WTC11 (cell line): ENCODE measurements at regions not wholly inside any gene's neighbourhood (a gene's known extent, or its start where the extent isn't known, plus 50 kb on each side); places are given as distances from the start of the nearest gene placed in this dataset.
"Not testable (repeated sequence)": the region's sequence is repeated elsewhere in the genome, so short reads cannot be mapped to it uniquely, and the experiment has no call there.

Experiments
- ATAC-seq: fragments of 200-7000 bp; cut with Tn5 transposase; 2 replicates; pipeline ENCODE4 v1.10.0; 2021; ENCODE audit warnings: mild to moderate bottlenecking, moderate library complexity
- CTCF ChIA-PET: fragments of 300-600 bp; sonication (Branson Sonifier 250); formaldehyde crosslinking; loops from one replicate; lab custom pipeline; 2021; ENCODE audit warnings: antibody characterized with exemption; lab: Charles Lee
- POLR2A ChIA-PET: fragments of 350-600 bp; sonication (Branson Sonifier 250); formaldehyde crosslinking; loops from one replicate; lab custom pipeline; 2021; ENCODE audit warnings: antibody characterized with exemption; lab: Charles Lee
- DNase-seq: peaks from one replicate; pipeline ENCODE4 v3.0.0; 2021; ENCODE audit warnings: low spot score
- H3K27ac Mint-ChIP-seq: 2 replicates; pipeline ENCODE4 v1.8.0; 2021; ENCODE audit warnings: mixed read lengths
- H3K27me3 Mint-ChIP-seq: 2 replicates; pipeline ENCODE4 v1.8.0; 2021; ENCODE audit warnings: low read depth, mild to moderate bottlenecking, moderate library complexity, mixed read lengths
- H3K36me3 Mint-ChIP-seq: 2 replicates; pipeline ENCODE4 v1.8.0; 2021; ENCODE audit warnings: mixed read lengths
- H3K4me1 Mint-ChIP-seq: 2 replicates; pipeline ENCODE4 v1.8.0; 2022; ENCODE audit warnings: mixed read lengths
- H3K4me3 Mint-ChIP-seq: 2 replicates; pipeline ENCODE4 v1.8.0; 2021; ENCODE audit warnings: mild to moderate bottlenecking, moderate library complexity, mixed read lengths
- H3K9me3 Mint-ChIP-seq: 2 replicates; pipeline ENCODE4 v1.8.0; 2021; ENCODE audit warnings: mixed read lengths
- CBFB ChIP-seq: sonication (generic); formaldehyde crosslinking; IDR thresholded peaks from 2 replicates; pipeline ENCODE4 v1.8.1; 2022; ENCODE audit warnings: mild to moderate bottlenecking, low read depth, missing genetic modification reagents
- ETV6 ChIP-seq: sonication (generic); formaldehyde crosslinking; IDR thresholded peaks from 2 replicates; pipeline ENCODE4 v1.8.1; 2022; ENCODE audit warnings: mild to moderate bottlenecking, missing genetic modification reagents
- IRF2 ChIP-seq: sonication (generic); formaldehyde crosslinking; IDR thresholded peaks from 2 replicates; pipeline ENCODE4 v1.8.0; 2022; ENCODE audit warnings: low read depth, missing genetic modification reagents, borderline replicate concordance
- JAZF1 ChIP-seq: fragments of 250-450 bp; sonication (Bioruptor Pico); IDR thresholded peaks from 2 replicates; pipeline ENCODE4 v1.9.0; 2021; ENCODE audit warnings: moderate library complexity, mild to moderate bottlenecking, inconsistent platforms
- NFE2L1 ChIP-seq: sonication (generic); formaldehyde crosslinking; IDR thresholded peaks from 2 replicates; pipeline ENCODE4 v1.8.1; 2023; ENCODE audit warnings: missing genetic modification reagents
- NFYB ChIP-seq: sonication (generic); formaldehyde crosslinking; conservative IDR thresholded peaks from 2 replicates; pipeline ENCODE4 v1.8.0; 2022; ENCODE audit warnings: low read depth, missing genetic modification reagents
- NR3C1 ChIP-seq: sonication (generic); formaldehyde crosslinking; conservative IDR thresholded peaks from 2 replicates; pipeline ENCODE4 v1.8.1; 2023; ENCODE audit warnings: low read depth, mild to moderate bottlenecking, missing genetic modification reagents
- SMAD3 ChIP-seq: sonication (generic); formaldehyde crosslinking; IDR thresholded peaks from 2 replicates; pipeline ENCODE4 v1.8.0; 2022; ENCODE audit warnings: missing genetic modification reagents, mild to moderate bottlenecking, borderline replicate concordance
- ZNF219 ChIP-seq: sonication (generic); formaldehyde crosslinking; IDR thresholded peaks from 2 replicates; pipeline ENCODE4 v1.8.0; 2023; ENCODE audit warnings: missing genetic modification reagents, mild to moderate bottlenecking, borderline replicate concordance
- ZNF232 ChIP-seq: sonication (generic); formaldehyde crosslinking; IDR thresholded peaks from 2 replicates; pipeline ENCODE4 v1.8.0; 2022; ENCODE audit warnings: mild to moderate bottlenecking, missing genetic modification reagents
- ZNF281 ChIP-seq: sonication (generic); formaldehyde crosslinking; IDR thresholded peaks from 2 replicates; pipeline ENCODE4 v1.8.0; 2023; ENCODE audit warnings: mild to moderate bottlenecking, missing genetic modification reagents
- TF ChIP-seq, protein P1 (sequence below): sonication (generic); formaldehyde crosslinking; IDR thresholded peaks from 2 replicates; pipeline ENCODE4 v1.8.0; 2022; ENCODE audit warnings: missing genetic modification reagents
- TF ChIP-seq, protein P2 (sequence below): sonication (generic); formaldehyde crosslinking; IDR thresholded peaks from 2 replicates; pipeline ENCODE4 v1.8.1; 2023; ENCODE audit warnings: mild to moderate bottlenecking, missing genetic modification reagents
- TF ChIP-seq, protein P3 (sequence below): fragments of 200-600 bp; IDR thresholded peaks from 2 replicates; pipeline ENCODE4 v1.8.0; 2022; ENCODE audit warnings: antibody characterized with exemption
- TF ChIP-seq, protein P4 (sequence below): fragments of 250-450 bp; sonication (Bioruptor Pico); conservative IDR thresholded peaks from 2 replicates; pipeline ENCODE4 v1.9.0; 2021; ENCODE audit warnings: mild to moderate bottlenecking

- ChIA-PET POLR2A (no interaction called here), CTCF (no interaction called here)
- ATAC-seq (no peak), DNase-seq (no peak)
- H3K36me3 Mint-ChIP-seq: peaks cover 3% of the 10 kb centered on the region
- H3K27me3 Mint-ChIP-seq: no peaks in the 10 kb centered on the region
- TF ChIP-seq ZNF219 (CRISPR knock-in tag) (no peak), ETV6 (no peak), IRF2 (CRISPR knock-in tag) (no peak), JAZF1 (CRISPR knock-in tag) (no peak), NFE2L1 (CRISPR knock-in tag) (no peak)
- TF ChIP-seq, protein P1, sequence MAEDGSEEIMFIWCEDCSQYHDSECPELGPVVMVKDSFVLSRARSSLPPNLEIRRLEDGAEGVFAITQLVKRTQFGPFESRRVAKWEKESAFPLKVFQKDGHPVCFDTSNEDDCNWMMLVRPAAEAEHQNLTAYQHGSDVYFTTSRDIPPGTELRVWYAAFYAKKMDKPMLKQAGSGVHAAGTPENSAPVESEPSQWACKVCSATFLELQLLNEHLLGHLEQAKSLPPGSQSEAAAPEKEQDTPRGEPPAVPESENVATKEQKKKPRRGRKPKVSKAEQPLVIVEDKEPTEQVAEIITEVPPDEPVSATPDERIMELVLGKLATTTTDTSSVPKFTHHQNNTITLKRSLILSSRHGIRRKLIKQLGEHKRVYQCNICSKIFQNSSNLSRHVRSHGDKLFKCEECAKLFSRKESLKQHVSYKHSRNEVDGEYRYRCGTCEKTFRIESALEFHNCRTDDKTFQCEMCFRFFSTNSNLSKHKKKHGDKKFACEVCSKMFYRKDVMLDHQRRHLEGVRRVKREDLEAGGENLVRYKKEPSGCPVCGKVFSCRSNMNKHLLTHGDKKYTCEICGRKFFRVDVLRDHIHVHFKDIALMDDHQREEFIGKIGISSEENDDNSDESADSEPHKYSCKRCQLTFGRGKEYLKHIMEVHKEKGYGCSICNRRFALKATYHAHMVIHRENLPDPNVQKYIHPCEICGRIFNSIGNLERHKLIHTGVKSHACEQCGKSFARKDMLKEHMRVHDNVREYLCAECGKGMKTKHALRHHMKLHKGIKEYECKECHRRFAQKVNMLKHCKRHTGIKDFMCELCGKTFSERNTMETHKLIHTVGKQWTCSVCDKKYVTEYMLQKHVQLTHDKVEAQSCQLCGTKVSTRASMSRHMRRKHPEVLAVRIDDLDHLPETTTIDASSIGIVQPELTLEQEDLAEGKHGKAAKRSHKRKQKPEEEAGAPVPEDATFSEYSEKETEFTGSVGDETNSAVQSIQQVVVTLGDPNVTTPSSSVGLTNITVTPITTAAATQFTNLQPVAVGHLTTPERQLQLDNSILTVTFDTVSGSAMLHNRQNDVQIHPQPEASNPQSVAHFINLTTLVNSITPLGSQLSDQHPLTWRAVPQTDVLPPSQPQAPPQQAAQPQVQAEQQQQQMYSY (CRISPR knock-in tag): no peak
- TF ChIP-seq, protein P2, sequence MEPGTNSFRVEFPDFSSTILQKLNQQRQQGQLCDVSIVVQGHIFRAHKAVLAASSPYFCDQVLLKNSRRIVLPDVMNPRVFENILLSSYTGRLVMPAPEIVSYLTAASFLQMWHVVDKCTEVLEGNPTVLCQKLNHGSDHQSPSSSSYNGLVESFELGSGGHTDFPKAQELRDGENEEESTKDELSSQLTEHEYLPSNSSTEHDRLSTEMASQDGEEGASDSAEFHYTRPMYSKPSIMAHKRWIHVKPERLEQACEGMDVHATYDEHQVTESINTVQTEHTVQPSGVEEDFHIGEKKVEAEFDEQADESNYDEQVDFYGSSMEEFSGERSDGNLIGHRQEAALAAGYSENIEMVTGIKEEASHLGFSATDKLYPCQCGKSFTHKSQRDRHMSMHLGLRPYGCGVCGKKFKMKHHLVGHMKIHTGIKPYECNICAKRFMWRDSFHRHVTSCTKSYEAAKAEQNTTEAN (CRISPR knock-in tag): no peak
- H3K9me3 Mint-ChIP-seq: peaks cover 35% of the 10 kb centered on the region
- no peaks in the 10 kb centered on the region for H3K4me1 Mint-ChIP-seq
- no peak overlapping the region for H3K4me3 Mint-ChIP-seq
- no peak overlapping the region for H3K27ac Mint-ChIP-seq
These were observed 55.1 kb upstream of the INPP4B start for GRCh38 chr4:142901166-142901662.

DNA sequence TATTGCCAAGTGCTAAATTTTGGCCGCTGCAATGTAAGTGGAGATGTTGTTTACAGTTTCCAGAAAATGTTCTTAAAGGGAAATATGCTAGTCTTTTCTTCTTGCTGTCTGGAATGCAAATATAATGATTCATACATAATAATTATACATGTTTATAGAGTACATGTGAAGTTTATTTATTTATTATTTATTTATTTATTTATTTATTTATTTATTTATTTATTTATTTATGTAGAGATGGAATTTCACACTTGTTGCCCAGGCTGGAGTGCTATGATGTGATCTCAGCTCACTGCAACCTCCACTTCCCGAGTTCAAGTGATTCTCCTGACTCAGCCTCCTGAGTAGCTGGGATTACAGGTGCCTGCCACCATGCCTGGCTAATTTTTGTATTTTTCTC, 57.5 kb upstream of the INPP4B start:
- ATAC-seq, POLR2A ChIA-PET, H3K4me1 Mint-ChIP-seq, CTCF ChIA-PET, H3K36me3 Mint-ChIP-seq, DNase-seq, H3K4me3 Mint-ChIP-seq, H3K27me3 Mint-ChIP-seq, H3K27ac Mint-ChIP-seq: not testable (repeated sequence)
- H3K9me3 Mint-ChIP-seq: peaks cover 19% of the 10 kb centered on the region

DNA sequence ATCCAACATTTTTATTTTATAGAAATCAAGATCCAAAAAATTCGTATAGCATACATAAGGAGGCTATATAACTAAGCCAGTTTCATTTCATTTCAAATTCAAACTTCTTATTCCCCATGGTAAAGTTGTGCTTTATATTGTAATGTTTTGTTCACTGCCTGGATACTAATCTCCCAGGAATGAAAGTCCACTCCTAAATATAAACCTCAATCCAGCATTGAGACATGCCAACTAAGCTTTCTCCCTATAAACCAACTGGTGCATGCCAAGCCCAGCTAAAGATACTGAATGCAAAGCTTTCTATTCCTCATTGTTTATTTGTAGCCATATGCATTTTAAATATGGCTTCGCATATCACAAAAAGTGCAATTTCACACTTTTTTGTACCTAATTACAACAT, 63.8 kb upstream of the INPP4B start:
- ChIA-PET CTCF (no interaction called here), POLR2A (no interaction called here)
- Mint-ChIP-seq H3K4me3 (no peak overlapping the region), H3K27ac (no peak overlapping the region), H3K4me1 (no peaks in the 10 kb centered on the region), H3K27me3 (no peaks in the 10 kb centered on the region), H3K36me3 (no peaks in the 10 kb centered on the region), H3K9me3 (peaks cover 12% of the 10 kb centered on the region)
- no peak for TF ChIP-seq NR3C1 (CRISPR knock-in tag)
- TF ChIP-seq NFYB (CRISPR knock-in tag): no peak
- TF ChIP-seq, protein P3, sequence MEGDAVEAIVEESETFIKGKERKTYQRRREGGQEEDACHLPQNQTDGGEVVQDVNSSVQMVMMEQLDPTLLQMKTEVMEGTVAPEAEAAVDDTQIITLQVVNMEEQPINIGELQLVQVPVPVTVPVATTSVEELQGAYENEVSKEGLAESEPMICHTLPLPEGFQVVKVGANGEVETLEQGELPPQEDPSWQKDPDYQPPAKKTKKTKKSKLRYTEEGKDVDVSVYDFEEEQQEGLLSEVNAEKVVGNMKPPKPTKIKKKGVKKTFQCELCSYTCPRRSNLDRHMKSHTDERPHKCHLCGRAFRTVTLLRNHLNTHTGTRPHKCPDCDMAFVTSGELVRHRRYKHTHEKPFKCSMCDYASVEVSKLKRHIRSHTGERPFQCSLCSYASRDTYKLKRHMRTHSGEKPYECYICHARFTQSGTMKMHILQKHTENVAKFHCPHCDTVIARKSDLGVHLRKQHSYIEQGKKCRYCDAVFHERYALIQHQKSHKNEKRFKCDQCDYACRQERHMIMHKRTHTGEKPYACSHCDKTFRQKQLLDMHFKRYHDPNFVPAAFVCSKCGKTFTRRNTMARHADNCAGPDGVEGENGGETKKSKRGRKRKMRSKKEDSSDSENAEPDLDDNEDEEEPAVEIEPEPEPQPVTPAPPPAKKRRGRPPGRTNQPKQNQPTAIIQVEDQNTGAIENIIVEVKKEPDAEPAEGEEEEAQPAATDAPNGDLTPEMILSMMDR: no peak
- TF ChIP-seq, protein P4, sequence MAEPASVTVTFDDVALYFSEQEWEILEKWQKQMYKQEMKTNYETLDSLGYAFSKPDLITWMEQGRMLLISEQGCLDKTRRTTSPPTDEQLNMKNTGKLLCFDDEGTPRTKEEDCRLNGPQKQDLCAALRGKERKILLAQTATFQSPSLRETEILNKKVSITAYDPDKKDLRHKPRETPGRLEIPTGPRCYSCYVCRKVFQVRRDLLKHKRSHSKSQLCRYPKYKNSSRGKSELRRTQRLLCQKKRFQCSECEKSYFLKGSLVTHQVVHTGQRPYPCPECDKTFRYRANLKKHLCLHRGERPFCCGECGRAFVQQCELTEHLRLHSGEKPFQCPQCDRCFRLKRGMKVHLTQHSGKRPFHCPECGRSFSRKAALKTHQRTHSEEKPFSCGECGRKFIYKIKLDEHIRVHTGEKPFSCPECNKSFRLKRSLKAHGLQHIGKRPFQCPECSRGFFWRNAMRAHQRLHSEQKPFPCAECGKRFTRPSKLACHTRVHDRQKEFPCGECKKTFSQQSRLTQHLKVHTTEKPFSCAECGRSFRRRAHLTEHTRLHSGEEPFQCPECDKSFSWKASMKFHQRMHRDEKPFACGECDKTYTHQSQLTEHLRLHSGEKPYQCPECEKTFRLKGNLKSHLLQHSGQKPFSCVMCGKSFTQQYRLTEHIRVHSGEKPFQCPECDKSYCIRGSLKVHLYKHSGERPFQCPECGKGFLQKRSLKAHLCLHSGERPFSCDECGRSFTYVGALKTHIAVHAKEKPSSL (CRISPR knock-in tag): no peak
- TF ChIP-seq ZNF281 (CRISPR knock-in tag): no peak
- no peak for TF ChIP-seq ZNF232 (CRISPR knock-in tag)
- TF ChIP-seq, protein P1 (CRISPR knock-in tag): no peak
- no peak for TF ChIP-seq CBFB (CRISPR knock-in tag)
- TF ChIP-seq SMAD3 (CRISPR knock-in tag): no peak
- DNase-seq (no peak), ATAC-seq (no peak)
